Right lung (tissue), 2 donors: ENCODE measurements at regions not wholly inside any gene's neighbourhood (a gene's known extent, or its start where the extent isn't known, plus 50 kb on each side); places are given as distances from the start of the nearest gene placed in this dataset.
A peak's percentile ranks its signal among the peaks of the same experiment; 100 is the strongest.

Experiments
- DNase-seq, 2 donors: peaks; one replicate each; pipeline ENCODE4 v3.0.0-alpha.2; 2013

GRCh38 chr9:106324053-106324585 is 538.8 kb upstream of the ZNF462 start:
- no peak for DNase-seq

DNA sequence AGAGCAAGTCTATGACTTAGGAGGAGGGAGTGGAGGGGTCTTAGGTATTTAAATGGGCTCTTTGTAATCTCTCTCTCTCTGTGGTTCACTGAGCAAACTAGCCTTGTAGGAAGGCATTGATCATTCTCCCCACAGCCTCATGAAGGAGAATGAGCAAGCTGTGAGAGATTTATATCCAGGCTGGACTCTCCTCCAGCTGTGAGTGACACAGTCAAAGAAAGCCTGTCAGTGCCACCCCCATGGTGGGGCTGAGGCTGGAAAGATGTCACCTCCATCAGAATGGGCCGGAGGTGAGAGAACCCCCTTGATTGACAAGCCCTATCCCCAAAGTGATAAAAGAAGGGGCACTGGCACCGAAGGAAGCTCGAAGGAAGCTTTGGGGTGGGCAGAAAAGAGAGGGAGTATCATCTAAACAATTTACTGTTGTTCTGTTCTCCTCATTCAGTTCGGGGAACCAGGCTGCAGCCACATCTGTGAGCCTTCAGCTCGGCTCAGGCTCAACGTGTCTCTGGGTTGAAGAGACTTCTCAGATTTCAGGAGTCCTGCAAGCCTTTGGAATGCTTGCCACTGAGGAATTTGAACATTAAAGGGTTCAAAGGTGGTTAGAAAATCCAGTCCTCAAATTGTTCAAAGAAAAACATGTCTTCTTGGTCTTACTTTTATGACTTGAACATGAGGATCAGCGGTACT is 538.2 kb upstream of the ZNF462 start:
- no peak for DNase-seq

DNA sequence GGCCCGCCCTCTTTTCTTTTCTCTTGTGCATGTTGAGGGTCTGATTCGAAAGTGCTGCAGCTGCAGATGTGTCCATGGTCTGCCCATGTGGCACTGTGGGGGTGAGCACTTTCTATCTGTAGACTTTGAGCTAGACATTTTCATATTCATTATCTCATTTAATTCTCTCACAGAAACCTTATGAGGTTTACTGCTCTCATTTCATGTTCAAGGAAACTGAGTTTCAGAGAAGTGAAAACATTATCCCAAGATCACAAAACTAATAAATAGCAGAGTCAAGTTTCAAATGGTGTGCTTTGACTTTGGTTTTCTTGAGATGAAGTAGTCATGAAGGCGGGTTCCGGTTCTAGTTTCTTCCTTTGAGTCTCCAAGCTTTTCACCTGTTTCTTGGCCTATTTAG is 536.5 kb upstream of the ZNF462 start:
- DNase-seq: no peak

DNA sequence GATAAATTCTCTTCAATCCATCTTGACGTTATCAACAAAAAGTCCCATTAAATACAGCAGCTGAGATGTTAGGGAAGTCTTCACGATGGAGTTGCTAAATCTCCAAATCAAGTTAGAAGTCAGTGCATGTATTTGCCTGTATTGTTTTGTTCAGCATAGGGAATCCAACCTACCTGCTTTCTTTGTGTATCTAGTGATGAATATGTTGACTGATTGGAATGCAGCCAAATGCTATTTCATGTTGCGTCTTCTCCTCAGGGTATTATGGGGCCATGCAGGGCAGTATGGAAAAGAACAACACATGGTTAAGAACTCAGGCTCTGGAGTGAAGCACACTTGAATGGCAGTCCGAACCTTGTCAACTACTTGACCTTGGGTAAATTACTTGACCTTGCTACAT is 529.5 kb upstream of the ZNF462 start:
- DNase-seq: peak; percentile 0 to 2

- no peak for DNase-seq
Observed at GRCh38 chr9:106334081-106334480, 528.9 kb upstream of the ZNF462 start.

GRCh38 chr9:106339882-106340281 is 523.1 kb upstream of the ZNF462 start:
- DNase-seq: no peak

- DNase-seq: no peak
Observed at GRCh38 chr9:106350777-106351176, 512.2 kb upstream of the ZNF462 start.

DNA sequence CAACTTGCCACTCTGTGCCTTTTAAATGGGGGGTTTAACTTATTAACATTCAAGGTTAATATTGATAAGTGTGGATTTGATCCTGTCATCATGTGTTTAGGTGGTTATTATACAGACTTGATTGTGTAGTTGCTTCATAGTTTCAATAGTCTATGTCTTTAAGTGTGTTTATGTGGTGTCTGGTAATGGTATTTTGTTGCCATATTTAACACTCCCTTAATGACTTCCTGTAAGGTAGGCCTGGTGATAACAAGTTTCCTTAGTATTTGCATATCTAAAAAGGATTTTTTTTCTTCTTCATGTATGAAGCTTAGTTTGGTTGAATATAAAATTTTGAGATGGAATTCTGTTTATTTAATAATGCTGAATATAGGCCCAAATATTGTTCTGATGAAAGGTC is 506.0 kb upstream of the ZNF462 start:
- DNase-seq: no peak

GRCh38 chr9:106358331-106358730 is 504.6 kb upstream of the ZNF462 start:
- DNase-seq: no peak

DNA sequence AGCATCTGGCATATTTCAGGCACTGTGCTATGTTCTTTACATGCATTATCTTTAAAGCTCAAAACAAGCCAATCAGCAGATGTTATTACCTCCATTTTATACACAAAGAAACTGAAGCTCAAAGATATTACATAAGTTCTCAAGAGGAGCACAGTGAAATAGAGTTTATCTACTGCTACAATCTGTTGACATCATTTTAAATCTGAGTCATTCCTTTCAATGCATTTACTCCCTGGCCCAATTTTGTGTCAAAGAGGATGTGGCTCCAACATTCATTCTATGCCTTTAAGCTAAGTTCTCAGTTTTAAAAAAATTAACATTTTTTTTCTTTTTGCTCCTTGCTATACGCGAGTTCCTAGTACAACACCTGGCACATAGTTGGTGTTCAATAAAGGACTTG is 486.3 kb upstream of the ZNF462 start:
- DNase-seq: no peak

GRCh38 chr9:106383072-106383471 is 479.9 kb upstream of the ZNF462 start:
- no peak for DNase-seq

DNA sequence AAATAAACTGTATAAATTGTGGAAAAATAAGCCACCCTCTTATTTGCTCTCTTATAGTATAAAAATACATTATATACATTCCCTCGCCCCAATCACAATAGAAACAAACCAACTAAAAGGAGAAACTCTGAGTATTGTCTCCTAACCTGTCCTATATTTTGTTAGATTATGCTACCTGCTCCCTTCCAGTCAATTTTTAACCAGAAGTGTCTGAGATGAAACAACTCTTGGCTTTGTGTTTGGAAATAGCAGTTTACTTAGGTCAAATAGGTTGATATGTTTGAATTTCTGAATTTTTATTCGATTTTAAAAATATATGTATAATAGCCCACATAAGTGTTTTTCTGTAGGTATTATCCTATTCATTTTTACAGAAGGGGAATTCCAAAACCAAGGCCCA is 475.0 kb upstream of the ZNF462 start:
- DNase-seq: no peak

- no peak for DNase-seq
Observed at GRCh38 chr9:106393226-106393625, 469.7 kb upstream of the ZNF462 start.

DNA sequence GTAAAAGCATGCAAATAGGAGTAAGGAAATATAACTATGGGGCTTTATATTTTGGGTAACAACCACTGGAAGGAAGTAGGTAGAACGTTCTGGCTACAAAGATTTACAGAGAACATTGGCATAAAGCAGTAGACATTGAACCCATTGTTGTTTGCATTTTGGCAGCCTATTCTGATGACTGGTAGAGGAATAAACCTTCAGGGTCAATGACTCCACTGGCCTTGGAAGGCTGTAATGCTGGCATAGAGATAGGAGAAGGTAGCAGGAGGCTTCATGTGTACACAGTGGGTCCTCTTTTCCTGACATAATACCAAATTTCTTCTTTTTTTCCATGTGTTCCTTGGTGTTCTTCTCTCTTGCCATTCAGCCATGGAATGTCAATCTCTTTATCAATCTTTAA is 462.8 kb upstream of the ZNF462 start:
- DNase-seq: no peak

DNA sequence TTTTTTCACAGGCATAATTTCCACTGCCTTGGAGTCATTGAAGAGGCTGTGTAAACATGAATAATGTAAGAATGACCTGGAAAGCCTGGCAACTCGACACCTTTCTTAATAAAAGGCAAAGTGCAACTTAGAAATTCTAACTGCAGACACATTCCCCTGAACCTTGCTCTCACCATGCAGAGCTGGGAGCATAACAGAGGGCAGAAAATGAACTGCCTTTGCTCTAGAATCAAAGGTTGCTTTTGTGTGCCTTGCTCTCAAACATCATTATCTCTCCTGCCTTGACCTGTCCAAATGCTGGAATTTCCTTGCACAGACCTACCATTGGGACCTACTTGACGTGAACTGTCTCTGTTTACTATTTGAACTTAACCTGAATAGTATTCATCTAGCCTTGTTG is 462.0 kb upstream of the ZNF462 start:
- DNase-seq: no peak

DNA sequence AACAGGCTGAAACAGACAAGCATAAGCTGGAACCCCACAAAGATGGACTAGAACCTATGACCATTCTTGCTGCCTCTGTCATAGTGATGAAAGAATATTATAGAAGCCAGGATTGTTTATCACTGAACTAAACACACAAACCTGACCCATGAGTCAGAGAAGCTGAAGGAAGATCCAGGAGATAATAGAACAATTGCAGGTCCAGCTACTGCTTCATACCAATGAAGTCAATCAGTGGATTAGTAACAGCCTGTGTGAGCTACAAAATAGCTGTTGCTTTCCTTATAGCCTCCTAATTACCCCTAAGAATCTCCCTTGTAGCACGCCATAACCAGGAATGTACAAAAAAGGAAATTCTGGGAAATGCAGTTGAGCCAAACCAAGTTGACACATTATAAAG is 459.9 kb upstream of the ZNF462 start:
- DNase-seq: no peak

DNA sequence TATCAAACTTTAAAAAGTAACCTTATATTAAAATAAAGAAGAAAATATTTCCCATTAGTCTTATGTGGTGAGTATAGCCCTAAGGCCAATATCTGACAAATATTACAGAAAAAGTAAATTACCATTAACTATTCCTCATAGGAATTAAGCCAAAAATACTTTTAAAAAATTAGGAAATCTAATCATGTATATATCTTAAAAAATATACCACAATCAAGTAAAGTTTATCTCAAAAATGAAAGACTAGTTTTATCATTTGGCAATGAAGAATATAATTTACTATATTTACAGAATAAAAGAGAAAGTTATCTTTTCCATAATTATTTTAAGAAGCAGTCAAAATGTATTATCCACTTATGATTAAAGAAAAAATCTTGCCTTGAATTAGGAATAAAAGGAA is 458.8 kb upstream of the ZNF462 start:
- DNase-seq: no peak

- no peak for DNase-seq
Observed at GRCh38 chr9:106405871-106406435, 457.0 kb upstream of the ZNF462 start.

DNA sequence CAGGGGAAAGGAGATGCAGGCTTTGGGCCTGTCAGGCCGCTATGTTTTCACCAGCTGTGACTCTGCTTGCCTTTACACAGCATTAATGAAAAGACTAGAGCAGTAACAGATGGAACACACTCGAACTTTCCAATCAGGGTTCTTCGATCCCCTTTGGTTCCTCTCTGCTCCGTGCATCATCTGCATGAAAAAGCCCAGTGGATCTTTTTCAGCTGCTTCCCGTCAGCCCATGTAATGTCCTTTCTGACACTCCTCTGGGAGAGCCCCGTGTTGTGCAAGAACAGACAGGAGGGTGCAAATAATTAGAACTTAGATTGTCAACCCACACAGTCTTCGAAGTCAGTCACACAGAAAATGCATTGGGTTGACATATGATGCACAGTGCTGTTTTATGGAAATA is 448.9 kb upstream of the ZNF462 start:
- DNase-seq: no peak

- no peak for DNase-seq
Observed at GRCh38 chr9:106417685-106418084, 445.3 kb upstream of the ZNF462 start.

DNA sequence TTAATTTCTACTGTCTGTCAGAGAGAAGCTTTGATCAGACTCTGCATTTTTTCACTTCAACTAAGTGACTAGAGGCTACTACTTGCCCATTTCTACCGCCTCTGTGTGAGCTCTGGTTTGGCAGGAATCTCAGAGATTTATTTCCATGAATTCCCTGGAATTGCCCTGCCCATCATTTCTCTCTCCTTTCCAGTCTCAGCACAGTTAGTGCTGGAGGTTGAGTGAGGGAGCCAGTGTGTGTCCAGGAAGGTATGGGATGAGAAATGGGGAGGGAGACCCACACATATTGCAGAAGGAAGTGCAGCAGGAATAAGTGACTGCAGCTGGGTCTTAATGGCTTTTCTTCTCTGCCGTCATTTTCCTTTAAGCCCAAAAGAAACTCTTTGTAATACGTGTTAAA is 443.1 kb upstream of the ZNF462 start:
- DNase-seq: no peak

DNA sequence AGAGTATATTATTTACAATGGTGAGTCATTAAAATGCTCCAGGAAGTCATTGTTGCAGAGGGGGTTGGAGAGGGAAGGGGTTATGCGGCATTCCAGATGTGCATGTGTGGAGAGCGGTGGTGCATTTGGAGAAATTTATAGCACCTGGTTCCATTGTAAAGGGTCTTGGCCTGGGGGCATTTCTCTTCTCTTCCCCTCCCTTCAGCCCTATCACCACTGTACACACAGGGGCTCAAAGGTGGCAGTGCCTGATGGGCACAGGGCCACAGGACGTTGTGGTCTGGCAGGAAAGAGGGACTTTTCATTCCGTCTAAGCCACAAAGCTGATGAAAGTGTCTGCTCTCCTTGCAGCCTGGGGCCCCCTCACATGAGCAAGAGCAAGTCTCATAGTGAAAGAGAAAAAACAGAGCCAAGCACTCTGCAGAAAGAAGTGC is 442.4 kb upstream of the ZNF462 start:
- no peak for DNase-seq

GRCh38 chr9:106421772-106422171 is 441.2 kb upstream of the ZNF462 start:
- DNase-seq: no peak

DNA sequence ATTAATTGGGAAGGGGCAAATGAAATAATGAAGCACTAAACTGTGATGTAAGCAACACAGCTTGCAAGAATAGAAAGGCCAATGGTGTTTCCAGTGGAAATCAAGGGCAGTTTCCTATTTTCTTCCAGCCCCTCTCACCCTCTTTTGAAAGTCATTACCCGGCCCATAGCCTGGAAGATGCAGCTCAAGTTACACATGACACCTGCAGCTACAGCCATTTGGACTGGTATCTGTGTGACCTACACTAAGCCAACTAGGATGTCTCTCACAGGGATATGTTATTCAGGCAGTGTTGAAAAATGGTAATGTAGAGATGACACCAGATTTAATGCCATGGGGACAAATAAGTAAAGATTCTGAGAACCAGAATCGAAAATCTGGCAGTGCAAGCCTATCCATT is 439.4 kb upstream of the ZNF462 start:
- no peak for DNase-seq
